ENCODE measurements at regions not wholly inside any gene's neighbourhood (a gene's known extent, or its start where the extent isn't known, plus 50 kb on each side); places are given as distances from the start of the nearest gene placed in this dataset.

DNA sequence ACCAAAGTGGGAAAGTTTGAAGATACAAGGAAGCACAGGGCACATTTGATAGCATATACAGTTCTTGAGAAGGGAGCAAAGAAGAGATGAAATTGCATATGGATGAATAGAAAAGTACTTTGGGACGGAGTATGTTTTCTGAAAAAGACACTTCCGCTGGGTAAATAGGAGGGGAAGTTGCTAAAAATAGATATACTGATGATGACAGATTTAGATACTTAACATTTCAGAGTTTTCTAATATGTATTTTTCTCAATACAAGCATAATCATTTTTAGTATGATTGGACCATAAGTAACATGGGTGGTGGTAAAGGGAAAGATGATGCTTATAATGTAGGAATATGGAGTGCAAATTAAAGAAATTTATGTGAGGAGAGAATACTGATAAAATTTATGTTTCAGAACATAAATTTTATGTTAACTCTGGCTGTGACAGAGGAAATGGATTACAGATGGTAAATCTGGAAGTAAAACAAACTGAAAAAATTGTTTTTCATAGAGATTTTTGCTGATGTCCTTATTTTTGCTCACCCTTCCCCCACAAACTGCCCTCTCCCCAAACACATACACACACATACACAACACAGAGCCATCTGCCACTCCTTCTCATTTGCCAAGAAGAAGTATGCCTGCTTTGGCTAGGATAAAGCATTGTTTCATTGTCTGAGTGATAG, 583.9 kb upstream of the MIR17HG start:
- DNase-seq (ENCODE audit: low read depth): no peak

DNA sequence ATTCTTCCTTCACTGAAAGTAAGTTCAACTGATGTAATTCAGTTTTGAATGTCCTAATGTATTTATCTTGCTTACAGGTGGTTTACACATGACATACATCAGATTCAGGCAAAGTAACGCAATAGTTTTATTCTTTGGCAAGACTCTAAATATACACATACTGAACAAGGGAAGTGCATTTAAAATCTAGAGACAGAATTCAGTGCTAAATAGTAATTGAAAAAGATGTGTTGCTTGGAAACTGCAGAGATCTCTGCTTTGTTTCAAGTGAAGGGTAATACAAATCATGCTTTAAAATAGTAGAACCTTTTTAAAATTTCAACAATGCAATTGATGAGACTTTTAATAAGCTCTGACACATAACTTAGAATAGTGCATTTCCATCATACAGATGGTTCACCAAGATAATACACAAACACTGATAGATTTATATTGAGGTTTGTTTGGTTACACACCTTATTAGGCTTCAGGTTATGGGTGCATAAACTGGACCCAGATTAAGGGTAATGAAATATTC, 581.0 kb upstream of the MIR17HG start:
- DNase-seq (ENCODE audit: low read depth): no peak

DNA sequence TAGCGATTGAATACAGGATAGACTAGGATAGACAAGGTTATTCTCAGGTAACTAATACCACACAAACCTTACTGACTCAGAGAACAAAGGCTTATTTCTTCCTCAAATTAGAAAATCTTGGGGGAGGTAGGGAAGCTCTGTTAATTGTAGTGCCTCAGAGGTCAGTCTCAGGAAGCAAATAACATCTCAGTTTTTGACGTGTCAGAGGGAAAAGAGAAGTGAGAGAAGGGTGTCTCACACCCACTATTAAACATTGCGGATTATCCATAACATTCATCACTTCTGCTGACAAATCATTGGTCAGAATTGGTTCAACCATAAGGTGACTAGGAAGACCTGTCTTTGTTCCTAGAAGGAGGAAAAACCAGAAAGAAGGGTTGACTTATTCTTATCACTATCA, 579.4 kb upstream of the MIR17HG start:
- no peak for DNase-seq (ENCODE audit: low read depth)

DNA sequence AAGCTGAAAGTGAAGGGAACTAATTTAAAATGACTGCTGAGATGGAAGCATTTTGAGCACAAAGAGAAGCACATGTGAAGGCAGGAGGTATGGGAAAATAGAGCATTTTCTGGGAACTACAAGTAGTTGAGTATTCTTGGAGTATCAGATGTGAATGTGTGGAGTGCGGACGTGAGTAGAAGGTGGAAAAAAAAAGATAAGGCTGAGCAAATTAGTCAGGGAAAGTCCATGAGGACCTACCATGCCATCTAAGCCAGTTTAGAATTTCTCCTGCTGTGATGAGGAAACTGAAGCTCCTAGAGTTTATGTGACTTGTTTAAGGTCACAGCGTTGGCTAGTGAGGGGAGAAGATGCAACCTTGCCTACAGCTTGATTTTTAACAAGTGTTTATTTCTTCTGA, 578.1 kb upstream of the MIR17HG start:
- no peak for DNase-seq (ENCODE audit: low read depth)

DNA sequence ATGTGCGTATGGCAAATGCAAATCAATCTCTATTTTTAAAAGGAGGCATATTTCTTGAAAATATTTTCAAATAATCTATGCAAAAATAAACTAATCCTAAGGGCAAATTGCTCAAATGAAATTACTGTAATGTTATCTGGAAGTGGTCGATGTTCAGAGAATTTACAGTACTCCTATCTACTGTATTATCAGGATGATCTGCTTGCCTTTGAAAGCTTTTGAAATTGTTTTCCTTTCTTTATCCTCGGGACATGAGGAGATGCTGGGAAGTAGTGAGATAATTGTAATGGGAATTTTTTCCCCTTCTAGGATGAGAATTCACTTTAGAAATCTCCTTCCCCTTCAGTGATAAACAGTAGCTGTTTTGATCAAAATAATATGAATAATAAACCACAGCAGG, 577.2 kb upstream of the MIR17HG start:
- DNase-seq (ENCODE audit: low read depth): no peak

DNA sequence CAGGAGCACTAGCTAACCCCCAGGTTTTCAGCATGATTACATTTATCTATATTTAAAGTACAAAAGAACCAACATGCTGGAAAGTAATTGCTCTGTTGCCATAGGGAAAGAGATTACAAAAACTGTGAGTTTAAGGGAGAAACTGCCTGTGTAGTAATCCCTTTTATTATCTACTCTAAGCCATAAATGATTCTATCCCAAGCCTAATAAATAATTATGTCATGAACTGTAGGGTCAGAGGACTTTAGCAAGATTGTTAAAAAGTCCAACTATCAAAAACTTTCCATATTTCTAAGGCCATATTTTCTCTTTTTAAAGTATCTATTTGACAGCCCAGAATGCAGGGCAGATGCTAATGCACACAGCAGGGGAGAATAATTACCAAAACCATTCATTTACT, 573.8 kb upstream of the MIR17HG start:
- DNase-seq (ENCODE audit: low read depth): no peak

DNA sequence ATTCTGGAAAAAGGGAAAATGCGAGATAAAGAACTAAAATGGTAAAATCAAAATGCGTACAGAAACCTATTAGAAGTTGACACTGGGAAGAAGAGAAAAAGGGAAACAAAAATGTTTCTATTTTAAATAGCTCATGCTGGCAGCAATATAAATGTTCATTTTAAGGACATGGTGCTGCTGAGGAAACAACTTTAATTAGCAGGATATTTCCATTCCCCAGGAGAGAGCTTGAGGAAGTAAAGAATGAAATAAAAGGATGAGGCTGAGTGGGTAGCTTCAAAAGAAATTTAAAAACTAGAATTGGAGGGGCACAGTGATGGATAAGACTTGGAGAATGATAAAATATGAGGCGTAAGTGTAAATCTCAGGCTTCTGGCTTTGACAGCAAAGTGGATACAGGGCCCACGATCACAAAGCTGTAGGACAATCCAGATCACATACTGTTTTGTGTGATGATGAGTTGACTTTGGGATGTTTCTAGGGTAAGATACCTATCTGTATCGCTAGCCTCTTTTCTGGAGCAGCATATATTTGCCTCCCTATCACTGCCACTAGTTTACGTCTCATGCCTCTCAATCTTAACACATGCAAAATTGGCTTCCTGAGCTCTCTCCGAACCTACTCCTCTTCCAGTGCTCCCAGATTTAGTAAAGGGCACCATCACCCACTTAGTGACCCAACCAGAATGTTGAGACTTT, 571.3 kb upstream of the MIR17HG start:
- DNase-seq (ENCODE audit: low read depth): no peak

DNA sequence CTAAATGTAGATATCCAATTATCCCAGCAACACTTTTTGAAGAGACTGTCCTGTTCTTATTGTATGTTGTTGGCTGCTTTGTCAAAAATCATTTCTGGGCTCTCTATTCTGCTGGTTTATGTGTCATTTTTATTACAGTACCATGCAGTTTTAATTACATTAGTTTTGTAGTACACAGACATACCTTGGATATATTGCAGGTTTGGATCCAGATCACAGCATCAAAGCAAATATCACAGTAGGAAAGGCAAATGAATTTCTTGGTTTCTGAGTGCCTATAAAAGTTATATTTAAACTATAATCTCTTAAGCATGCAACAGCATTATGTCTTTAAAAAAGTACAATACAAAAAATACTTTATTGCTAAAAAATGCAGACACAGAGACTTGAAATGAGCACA, 564.2 kb upstream of the MIR17HG start:
- no peak for DNase-seq (ENCODE audit: low read depth)

DNA sequence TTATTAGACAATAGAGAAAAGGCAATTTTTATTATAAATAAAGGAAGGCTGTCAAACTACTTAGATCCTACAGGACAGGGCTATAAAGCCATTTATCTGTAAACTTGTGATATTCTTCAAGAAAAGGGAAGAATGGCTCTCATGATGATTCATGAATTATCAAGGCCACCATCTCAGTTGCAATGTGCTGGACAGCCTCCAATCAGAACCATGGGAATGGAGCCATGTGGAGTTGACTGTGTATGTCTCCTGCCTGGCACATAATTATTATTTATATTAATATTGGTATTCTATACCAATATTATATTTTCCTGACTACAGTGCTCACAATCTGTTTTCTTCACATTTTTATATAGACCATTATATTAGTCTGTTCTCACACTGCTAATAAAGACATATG, 560.5 kb upstream of the MIR17HG start:
- no peak for DNase-seq (ENCODE audit: low read depth)

DNA sequence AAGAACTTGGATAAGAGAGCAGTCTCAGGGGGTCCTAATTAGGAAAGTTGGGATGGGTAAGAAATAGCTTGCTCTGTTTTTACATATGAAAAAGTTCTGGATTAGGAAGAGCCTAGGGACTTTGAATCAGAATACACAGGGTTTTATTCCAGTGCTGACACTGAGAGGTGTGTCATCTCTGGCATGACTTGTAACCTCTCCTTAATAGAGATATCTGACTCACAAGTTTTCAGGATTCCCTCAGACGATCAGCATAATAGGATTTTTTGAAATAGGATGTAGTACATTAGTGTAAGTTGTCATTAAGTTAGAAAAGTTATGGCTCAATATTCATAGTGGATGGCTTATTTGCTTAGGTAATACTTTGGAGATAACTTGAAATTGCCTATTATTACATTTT, 555.2 kb upstream of the MIR17HG start:
- DNase-seq (ENCODE audit: low read depth): peak; percentile 20

DNA sequence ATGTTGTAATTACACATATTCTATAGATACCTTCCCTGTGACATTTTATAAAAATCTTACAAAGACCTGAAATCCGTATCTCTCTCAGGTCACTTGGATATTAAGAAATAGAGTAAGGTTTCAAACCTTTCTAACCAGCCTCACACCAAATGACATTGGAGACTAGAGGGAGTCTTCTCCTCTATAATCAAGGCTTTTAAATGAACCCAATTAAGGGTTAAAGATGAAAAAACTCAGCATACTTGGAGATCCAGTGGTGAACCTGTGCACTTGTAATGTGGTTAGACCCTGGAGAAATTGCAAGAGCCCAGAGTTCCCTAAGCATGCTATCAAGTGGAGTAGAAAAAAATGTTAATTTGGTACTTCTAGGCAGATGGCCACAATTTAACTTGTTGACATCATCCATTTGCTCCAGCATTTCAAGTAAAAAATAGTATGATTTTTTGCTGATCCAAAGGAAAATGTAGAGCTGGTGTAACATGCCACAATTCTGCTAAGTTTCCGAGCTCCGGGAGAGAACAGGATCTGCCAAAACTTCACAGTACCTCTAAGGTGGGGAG, 554.1 kb upstream of the MIR17HG start:
- DNase-seq (ENCODE audit: low read depth): no peak

DNA sequence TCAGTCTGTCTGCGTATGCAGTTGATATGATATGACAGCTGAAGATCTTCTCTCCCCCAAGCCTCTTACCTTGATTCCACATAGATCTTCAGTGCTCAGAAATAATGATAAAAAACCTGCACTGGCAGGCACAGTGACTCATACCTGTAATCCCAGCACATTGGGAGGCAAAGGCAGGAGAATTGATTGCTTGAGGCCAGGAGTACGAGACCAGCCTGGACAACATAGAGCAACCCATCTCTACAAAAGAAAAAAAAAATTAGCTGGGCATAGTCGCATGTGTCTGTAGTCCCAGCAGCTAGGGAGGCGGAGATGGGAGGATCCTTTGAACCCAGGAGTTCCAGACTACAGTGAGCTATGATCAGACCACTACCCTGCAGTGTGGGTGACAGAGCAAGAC, 551.0 kb upstream of the MIR17HG start:
- no peak for DNase-seq (ENCODE audit: low read depth)

DNA sequence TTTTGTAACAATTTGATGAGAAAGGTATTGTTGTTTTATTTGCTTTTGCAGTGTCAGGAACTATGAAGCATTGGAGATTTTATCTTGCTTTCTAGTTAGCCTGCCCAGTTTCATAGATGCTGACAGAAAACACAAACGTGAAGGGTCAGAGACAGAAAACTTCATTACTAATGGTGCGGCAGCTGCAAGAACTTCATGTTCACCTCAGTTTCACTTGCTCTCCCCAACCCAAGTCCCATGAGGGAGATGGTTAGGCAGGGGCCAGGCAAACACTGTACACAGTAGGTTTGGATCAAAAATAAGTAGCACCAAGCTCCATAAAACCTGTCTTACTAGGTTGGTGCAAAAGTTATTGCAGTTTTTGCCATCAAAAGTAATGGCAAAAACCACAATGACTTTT, 550.2 kb upstream of the MIR17HG start:
- DNase-seq (ENCODE audit: low read depth): no peak

DNA sequence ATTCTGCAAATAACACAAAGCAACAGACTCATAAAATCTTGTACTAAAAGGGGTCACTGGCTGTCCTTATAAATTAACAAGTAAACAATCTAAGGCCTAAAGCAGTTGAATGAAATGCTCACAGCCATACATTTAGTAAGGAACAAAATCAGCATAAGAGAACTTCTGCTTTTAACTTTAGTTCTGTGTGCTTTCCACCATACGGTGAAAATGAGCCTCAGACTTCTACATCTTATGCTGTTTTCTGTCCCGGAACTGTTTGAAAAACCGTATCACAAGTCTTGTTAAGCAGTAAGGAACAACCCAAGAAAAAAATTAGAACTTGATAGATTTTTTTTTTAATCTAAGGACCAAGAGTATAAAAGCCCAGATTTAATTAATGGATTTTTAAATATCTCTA, 549.1 kb upstream of the MIR17HG start:
- no peak for DNase-seq (ENCODE audit: low read depth)

DNA sequence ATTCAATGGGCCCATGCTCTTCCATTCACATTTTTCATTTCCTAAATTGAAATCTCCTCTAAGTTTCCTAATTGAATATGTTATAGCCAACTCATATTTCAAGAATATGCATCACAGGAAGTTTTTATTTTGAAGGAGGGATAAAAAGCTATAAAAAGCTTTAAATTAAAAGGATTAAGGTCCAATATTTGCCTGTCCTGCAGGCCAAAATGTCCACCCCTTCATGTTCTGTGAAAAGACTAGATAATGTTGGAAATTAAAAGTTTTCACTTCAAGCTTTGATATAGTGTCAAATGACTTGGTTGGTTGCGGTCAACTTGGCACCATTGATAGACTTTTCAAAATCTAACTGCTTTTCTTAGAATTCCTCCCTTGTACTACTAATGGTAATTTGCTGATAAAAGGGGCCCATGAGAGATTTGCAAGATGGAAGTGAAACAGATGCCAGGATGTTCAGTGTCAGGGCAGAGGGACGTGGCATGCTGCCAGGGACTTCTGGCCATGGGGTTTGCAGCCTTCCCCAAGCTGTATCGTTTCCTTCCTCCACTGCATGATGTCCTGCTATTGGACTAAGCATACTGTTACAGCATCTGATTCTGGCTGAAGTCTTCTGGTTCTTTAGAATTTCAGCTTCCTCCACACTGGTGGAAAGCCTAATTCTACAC, 547.3 kb upstream of the MIR17HG start:
- peak; percentile 20 for DNase-seq (ENCODE audit: low read depth)

DNA sequence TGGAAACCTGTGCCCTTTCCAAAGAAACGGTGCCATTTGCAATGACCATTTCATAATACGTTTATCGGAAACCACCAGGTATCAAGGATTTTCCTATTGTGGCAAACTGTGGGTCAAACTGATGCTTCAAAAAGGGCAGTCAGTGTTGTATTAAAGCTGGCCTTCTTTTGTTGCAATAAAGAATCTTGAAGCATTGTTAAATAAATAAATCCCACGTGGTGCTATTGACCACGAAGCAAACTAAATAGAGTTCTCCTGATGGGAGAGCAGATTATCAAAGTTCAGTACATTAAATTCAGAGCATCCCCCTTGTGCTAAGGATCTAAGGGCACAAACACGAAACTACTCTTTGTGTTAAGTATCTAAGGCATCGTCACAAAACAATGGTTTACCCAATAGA, 545.9 kb upstream of the MIR17HG start:
- no peak for DNase-seq (ENCODE audit: low read depth)

DNA sequence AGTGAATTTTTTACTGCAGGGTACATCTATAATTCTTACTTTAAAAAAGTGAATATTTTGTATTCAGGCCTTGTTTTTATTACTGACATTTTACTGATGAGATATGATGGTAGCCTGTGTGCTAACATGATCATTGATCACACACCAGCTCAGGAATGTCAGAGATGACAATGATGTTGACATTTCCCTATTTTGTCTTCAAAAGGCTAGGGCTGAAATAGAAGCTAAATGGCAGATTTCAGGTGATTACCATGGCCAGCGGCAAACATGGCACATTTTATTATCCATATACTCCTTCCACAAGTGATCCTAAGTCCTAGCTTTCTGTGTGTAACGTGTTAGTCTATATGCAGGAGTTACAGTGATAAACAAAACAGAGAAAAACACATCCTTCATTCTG, 544.3 kb upstream of the MIR17HG start:
- no peak for DNase-seq (ENCODE audit: low read depth)

DNA sequence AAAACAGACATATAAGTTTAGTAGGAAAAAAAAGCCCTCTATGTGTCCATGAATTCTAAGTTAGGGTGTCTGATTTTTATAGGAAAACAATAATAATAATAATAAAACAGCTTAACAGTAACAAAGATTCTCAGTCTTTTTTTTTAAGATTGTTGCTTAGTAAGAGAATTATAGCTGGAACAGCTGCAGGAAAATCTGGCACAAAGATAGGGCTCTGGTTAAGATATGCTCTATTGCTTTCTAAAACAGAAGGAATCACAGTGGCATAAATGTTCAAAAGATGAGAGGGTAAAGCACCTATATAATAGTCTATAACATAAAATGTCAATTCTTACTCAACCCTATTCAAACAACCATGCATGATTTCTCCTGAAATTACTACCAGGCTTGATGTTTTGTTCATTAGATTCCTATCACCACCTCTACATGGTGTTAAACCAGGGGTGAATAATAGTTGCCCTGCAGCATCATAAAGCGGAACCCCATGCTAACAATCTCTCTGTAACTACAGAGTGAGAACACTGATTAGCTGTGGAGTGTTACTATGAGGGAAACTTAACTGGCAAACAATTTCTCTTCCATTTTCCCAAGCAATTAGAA, 541.4 kb upstream of the MIR17HG start:
- peak; percentile 2 for DNase-seq (ENCODE audit: low read depth)

DNA sequence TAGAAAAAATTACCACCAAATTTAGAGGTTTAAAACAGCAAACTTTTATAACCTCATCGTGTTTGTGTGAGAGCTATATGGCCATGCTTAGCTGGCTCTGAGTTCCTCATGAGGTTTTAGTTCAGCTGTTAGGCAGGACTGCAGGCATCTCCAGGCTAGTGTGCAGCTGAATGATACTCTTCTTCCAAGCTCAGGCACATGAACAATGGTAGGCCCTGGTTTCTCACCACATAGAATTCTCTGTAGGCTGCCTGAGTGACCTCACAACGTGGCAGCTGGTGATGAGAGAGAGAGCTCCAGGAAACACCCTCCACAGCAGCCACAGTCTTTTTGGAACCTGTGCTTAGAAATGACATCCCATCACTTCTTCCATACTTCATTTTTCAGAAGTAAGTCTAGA, 540.6 kb upstream of the MIR17HG start:
- DNase-seq (ENCODE audit: low read depth): peak; percentile 31

DNA sequence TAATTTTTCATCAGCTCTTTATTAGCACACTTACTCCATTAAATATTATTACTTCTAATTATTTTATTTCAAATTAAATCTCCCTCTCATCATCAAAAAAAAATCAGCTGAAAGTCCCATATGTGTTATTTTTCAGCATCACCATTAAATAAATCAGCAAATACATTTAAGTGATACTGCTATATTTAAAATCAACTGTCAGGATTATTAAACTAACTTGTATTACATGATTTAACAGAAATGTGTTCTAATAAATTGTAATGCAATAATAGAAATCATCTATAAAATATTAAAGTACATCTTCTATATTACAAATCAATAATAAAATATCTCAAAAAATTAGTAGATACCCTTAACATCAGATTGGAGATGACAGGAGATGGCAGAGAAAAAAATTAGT, 538.6 kb upstream of the MIR17HG start:
- no peak for DNase-seq (ENCODE audit: low read depth)

DNA sequence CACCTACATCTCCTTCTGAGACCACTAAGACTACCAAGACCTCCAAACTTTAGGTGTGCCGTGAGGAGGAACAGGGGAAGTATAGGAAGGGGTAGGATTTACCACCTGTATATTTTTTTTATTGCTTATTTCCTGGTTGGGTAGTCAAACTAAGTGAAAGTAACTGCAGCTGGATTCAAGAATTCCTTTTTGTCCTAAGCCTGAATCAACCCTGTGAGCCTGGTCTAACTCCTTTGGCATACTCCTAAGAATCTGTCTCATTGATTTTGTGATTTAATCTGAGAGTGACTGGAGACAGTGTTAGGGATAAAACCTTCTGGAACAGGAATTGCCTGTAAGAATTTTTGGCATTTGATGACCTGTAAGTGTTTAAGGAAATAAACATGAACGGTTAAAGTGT, 523.5 kb upstream of the MIR17HG start:
- DNase-seq (ENCODE audit: low read depth): no peak

DNA sequence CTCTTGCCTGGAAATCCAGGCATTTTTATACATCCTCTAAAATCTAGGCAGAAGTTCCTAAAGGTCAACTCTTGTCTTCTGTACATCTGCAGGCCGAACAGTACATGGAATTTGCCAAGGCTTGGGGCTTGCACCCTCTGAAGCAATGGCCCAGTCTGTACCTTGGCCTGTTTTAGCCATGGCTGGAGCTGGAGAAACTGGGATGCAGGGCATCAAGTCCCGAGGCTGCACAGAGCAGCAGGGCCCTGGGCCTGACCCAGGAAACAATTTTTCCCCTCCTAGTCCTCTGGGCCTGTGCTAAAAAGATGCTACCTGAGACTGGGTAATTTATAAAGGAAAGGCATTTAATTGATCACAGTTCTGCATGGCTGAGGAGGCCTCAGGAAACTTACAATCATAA, 520.8 kb upstream of the MIR17HG start:
- DNase-seq (ENCODE audit: low read depth): no peak
